SK-N-SH (cell line): ENCODE measurements at regions not wholly inside any gene's neighbourhood (a gene's known extent, or its start where the extent isn't known, plus 50 kb on each side); places are given as distances from the start of the nearest gene placed in this dataset.

ENCODE experiments used
- CTCF ChIA-PET: fragments of 300-600, 350-600 bp; formaldehyde crosslinking; extraction: SDS; loops from one replicate; lab custom pipeline; 2021; lab: Yijun Ruan, JAX
- POLR2A ChIA-PET: fragments of 350-600 bp; sonication (Branson Sonifier 250); formaldehyde crosslinking; extraction: SDS; loops from one replicate; lab custom pipeline; 2020; ENCODE audit warnings: antibody characterized with exemption, inconsistent platforms; lab: Yijun Ruan, JAX
- DNase-seq: peaks from one replicate; pipeline ENCODE4 v3.0.0; 2012
- H2AFZ ChIP-seq: fragments of 200-600 bp; sonication (generic); 2 replicates; pipeline ENCODE4 v1.8.1; 2016; ENCODE audit warnings: antibody characterized with exemption, mild to moderate bottlenecking, low read depth
- H3F3A ChIP-seq: fragments of 200-600 bp; sonication (generic); replicated peaks from 2 replicates; pipeline ENCODE3; 2016; ENCODE audit warnings: antibody characterized with exemption, mild to moderate bottlenecking; ENCODE audit not compliant: insufficient read depth
- H3K27ac ChIP-seq, 2 experiments: fragments of 200-500 bp in 1 of 2; fragments of 200-600 bp in 1 of 2; sonication (Bioruptor generic) in 1 of 2; sonication (generic), shearing (Covaris generic) in 1 of 2; 2 replicates each; pipeline versions ENCODE4 v1.5.1 to v1.6.1; 2014 to 2016; ENCODE audit warnings: low read depth in 2 of 2, inconsistent platforms in 1 of 2, low read length in 1 of 2, mild to moderate bottlenecking in 1 of 2, mixed read lengths in 1 of 2
- H3K27me3 ChIP-seq: fragments of 200-600 bp; sonication (generic), shearing (Covaris generic); 2 replicates; pipeline ENCODE4 v1.6.1; 2016; ENCODE audit warnings: mixed run types; ENCODE audit not compliant: insufficient read depth
- H3K36me3 ChIP-seq, 2 experiments: fragments of 200-500 bp in 1 of 2; fragments of 200-600 bp in 1 of 2; sonication (Bioruptor generic) in 1 of 2; sonication (generic) in 1 of 2; replicated peaks in 1 of 2; 2 replicates each; pipeline versions ENCODE3 to v1.5.1; 2014 to 2016; ENCODE audit warnings: low read length in 1 of 2, mild to moderate bottlenecking in 1 of 2; ENCODE audit not compliant: insufficient read depth in 2 of 2, control insufficient read depth in 1 of 2
- H3K4me1 ChIP-seq, 2 experiments: fragments of 200-500 bp in 1 of 2; fragments of 200-600 bp in 1 of 2; sonication (Bioruptor generic) in 1 of 2; sonication (generic), shearing (Covaris generic) in 1 of 2; 2 replicates each; pipeline versions ENCODE4 v1.5.1 to v1.6.1; 2014 to 2016; ENCODE audit warnings: low read depth in 1 of 2, low read length in 1 of 2, mixed run types in 1 of 2; ENCODE audit not compliant: insufficient read depth in 2 of 2, control insufficient read depth in 1 of 2
- H3K4me2 ChIP-seq: fragments of 200-600 bp; sonication (generic), shearing (Covaris generic); 2 replicates; pipeline ENCODE4 v1.6.1; 2017; ENCODE audit warnings: mixed run types
- H3K4me3 ChIP-seq, 2 experiments: fragments of 200-500 bp in 1 of 2; fragments of 200-600 bp in 1 of 2; sonication (Bioruptor generic) in 1 of 2; sonication (generic), shearing (Covaris generic) in 1 of 2; 2 replicates each; pipeline versions ENCODE4 v1.5.1 to v1.8.1; 2014 to 2016; ENCODE audit warnings: low read depth in 2 of 2, inconsistent platforms in 1 of 2, low read length in 1 of 2, mild to moderate bottlenecking in 1 of 2, mixed read lengths in 1 of 2, moderate library complexity in 1 of 2
- H3K79me2 ChIP-seq: fragments of 200-600 bp; sonication (generic); 2 replicates; pipeline ENCODE4 v1.8.1; 2017; ENCODE audit warnings: mild to moderate bottlenecking; ENCODE audit not compliant: insufficient read depth
- H3K9ac ChIP-seq: fragments of 200-600 bp; sonication (generic); 2 replicates; pipeline ENCODE4 v1.6.1; 2017; ENCODE audit warnings: mixed run types
- H3K9me2 ChIP-seq: fragments of 200-600 bp; sonication (generic); 2 replicates; pipeline ENCODE4 v1.6.1; 2017; ENCODE audit warnings: mixed run types
- H3K9me3 ChIP-seq: fragments of 200-600 bp; sonication (generic); 2 replicates; pipeline ENCODE4 v1.6.1; 2017; ENCODE audit warnings: mixed run types, mild to moderate bottlenecking, moderate library complexity
- H4K20me1 ChIP-seq: fragments of 200-600 bp; sonication (generic); 2 replicates; pipeline ENCODE4 v1.6.1; 2017; ENCODE audit warnings: mild to moderate bottlenecking, mixed run types; ENCODE audit not compliant: insufficient read depth
- CTCF ChIP-seq: fragments of 200-600 bp; sonication (generic); IDR thresholded peaks from 2 replicates; pipeline ENCODE4 v1.6.1; 2017; ENCODE audit warnings: antibody characterized with exemption, mild to moderate bottlenecking, moderate library complexity
- EP300 ChIP-seq, 2 experiments: IDR thresholded peaks; 2 replicates each; pipeline versions ENCODE4 v1.4.0 to v1.6.1; 2012; ENCODE audit warnings: borderline replicate concordance in 1 of 2, low read depth in 1 of 2, low read length in 1 of 2
- EZH2phosphoT487 ChIP-seq: fragments of 200-600 bp; sonication (generic); IDR thresholded peaks from 2 replicates; pipeline ENCODE4 v1.6.1; 2017; ENCODE audit warnings: low read depth, mixed run types, mild to moderate bottlenecking, antibody characterized with exemption, moderate library complexity, borderline replicate concordance
- FOSL2 ChIP-seq: IDR thresholded peaks from 2 replicates; pipeline ENCODE4 v1.4.0; 2012; ENCODE audit warnings: low read depth, mild to moderate bottlenecking, moderate library complexity, borderline replicate concordance
- JUND ChIP-seq: IDR thresholded peaks from 2 replicates; pipeline ENCODE4 v1.4.0; 2012
- NFIC ChIP-seq: IDR thresholded peaks from 2 replicates; pipeline ENCODE4 v1.4.0; 2012; ENCODE audit warnings: borderline replicate concordance
- RAD21 ChIP-seq: IDR thresholded peaks from 2 replicates; pipeline ENCODE4 v1.6.1; 2012; ENCODE audit warnings: mild to moderate bottlenecking, low read length
- SIN3A ChIP-seq: IDR thresholded peaks from 2 replicates; pipeline ENCODE4 v1.6.1; 2012; ENCODE audit warnings: low read depth, mild to moderate bottlenecking, low read length, moderate library complexity, borderline replicate concordance
- SMC3 ChIP-seq: IDR thresholded peaks from 2 replicates; pipeline ENCODE4 v1.6.1; 2012; ENCODE audit warnings: low read depth, low read length, improper control_type of control experiment
- TCF12 ChIP-seq: IDR thresholded peaks from 2 replicates; pipeline ENCODE4 v1.4.0; 2012
- TEAD4 ChIP-seq: IDR thresholded peaks from 2 replicates; pipeline ENCODE4 v1.4.0; 2012; ENCODE audit warnings: mild to moderate bottlenecking, borderline replicate concordance; ENCODE audit not compliant: insufficient read depth
- USF1 ChIP-seq: IDR thresholded peaks from 2 replicates; pipeline ENCODE4 v1.4.0; 2012; ENCODE audit warnings: low read depth, borderline replicate concordance
- USF2 ChIP-seq: fragments of 150-350 bp; IDR thresholded peaks from 2 replicates; pipeline ENCODE4 v1.6.1; 2017; ENCODE audit warnings: antibody characterized with exemption, low read length, low read depth, borderline replicate concordance
- WGBS: methylation state at CpG from one replicate; pipeline ENCODE4 v1.1.6; 2017; ENCODE audit warnings: low lambda C conversion rate; 5-methylcytosine and 5-hydroxymethylcytosine counted together
- TF ChIP-seq, protein P1 (sequence below): IDR thresholded peaks from 2 replicates; pipeline ENCODE4 v1.4.0; 2012; ENCODE audit warnings: low read depth

- Histone ChIP-seq H3K4me2 (no peak overlapping the region), H3K79me2 (no peaks in the 10 kb centered on the region), H2AFZ (no peak overlapping the region), H3K36me3 (no peaks in the 10 kb centered on the region), H3K27me3 (no peaks in the 10 kb centered on the region), H3K9me3 (no peaks in the 10 kb centered on the region), H4K20me1 (no peaks in the 10 kb centered on the region), H3K4me3 (no peak overlapping the region), H3K27ac (no peak overlapping the region), H3K9ac (no peak overlapping the region), H3K4me1 (no peaks in the 10 kb centered on the region), H3F3A (no peaks in the 10 kb centered on the region), H3K9me2 (no peaks in the 10 kb centered on the region)
- ChIA-PET POLR2A (no interaction called here), CTCF (no interaction called here)
- TF ChIP-seq USF1 (no peak), JUND (no peak), TCF12 (no peak), SMC3 (no peak), USF2 (no peak), EZH2phosphoT487 (no peak), FOSL2 (no peak)
- WGBS: 34% methylated on average over 2 of the region's 4 CpGs
- no peak for DNase-seq
These were observed 779.6 kb downstream of the CDH18 start for GRCh38 chr5:19208397-19208796.

- Histone ChIP-seq H2AFZ (no peak overlapping the region), H4K20me1 (no peaks in the 10 kb centered on the region), H3K79me2 (no peaks in the 10 kb centered on the region), H3K27ac (no peak overlapping the region), H3K9ac (no peak overlapping the region), H3F3A (no peaks in the 10 kb centered on the region), H3K4me2 (no peak overlapping the region), H3K36me3 (no peaks in the 10 kb centered on the region), H3K27me3 (no peaks in the 10 kb centered on the region), H3K4me1 (no peaks in the 10 kb centered on the region), H3K9me3 (no peaks in the 10 kb centered on the region), H3K9me2 (no peaks in the 10 kb centered on the region), H3K4me3 (no peak overlapping the region)
- no peak for DNase-seq
- POLR2A ChIA-PET: no interaction called here
- TF ChIP-seq EP300 (IDR thresholded peaks at IDR 0.05; ENCODE audit: borderline replicate concordance in 1 of 2, low read depth in 1 of 2, low read length in 1 of 2): no peak
- no peak for TF ChIP-seq SIN3A
- 11% methylated on average over 1 of the region's 1 CpG for WGBS
- CTCF ChIA-PET: no interaction called here
These were observed 777.1 kb downstream of the CDH18 start for GRCh38 chr5:19210886-19211285.

DNA sequence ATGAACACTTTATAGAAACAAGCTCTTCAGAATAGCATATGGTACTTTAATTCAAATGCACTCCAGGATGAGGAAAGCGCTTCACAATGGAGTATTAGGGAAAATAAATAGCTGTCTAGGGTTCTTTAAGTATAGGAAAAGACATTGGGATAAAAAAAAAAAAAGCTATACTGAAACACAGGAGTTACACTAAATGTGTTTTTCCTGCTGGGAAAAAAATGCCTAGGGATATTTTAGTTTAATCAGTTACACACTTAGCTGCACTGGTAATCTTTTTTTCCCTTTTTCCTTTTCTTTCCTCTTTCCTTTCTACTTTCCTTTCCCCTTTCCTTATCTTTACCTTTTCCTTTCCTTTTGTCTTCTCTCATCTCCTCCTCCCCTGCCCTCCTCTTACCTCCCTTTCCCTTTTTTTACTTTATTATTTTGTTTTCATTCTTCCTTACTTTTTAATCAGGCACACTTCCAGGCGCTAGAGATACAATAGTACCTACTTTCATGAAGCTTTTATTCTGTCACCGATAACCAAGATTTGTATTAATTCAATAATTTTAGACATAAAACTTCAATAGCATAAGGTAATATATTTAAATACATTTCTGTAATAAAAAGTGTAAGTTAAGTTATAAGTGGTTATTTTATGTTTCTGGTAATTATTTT lies 758.7 kb downstream of the CDH18 start:
- Histone ChIP-seq H3K4me2 (no peak overlapping the region), H3K27ac (no peak overlapping the region), H3K4me3 (no peak overlapping the region), H3K36me3 (no peaks in the 10 kb centered on the region), H3K9me3 (no peaks in the 10 kb centered on the region), H3K4me1 (no peaks in the 10 kb centered on the region), H3F3A (no peaks in the 10 kb centered on the region), H3K9me2 (no peaks in the 10 kb centered on the region), H3K79me2 (no peaks in the 10 kb centered on the region), H4K20me1 (no peaks in the 10 kb centered on the region), H2AFZ (no peak overlapping the region), H3K9ac (no peak overlapping the region), H3K27me3 (no peaks in the 10 kb centered on the region)
- ChIA-PET POLR2A (no interaction called here), CTCF (no interaction called here)
- TF ChIP-seq USF2 (no peak), RAD21 (no peak), USF1 (no peak), NFIC (no peak), CTCF (no peak), TEAD4 (no peak)
- TF ChIP-seq, protein P1, sequence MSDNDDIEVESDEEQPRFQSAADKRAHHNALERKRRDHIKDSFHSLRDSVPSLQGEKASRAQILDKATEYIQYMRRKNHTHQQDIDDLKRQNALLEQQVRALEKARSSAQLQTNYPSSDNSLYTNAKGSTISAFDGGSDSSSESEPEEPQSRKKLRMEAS: no peak
- 43% methylated on average over 3 of the region's 3 CpGs for WGBS
- DNase-seq: no peak
